Calu3 (cell line): ENCODE measurements at regions not wholly inside any gene's neighbourhood (a gene's known extent, or its start where the extent isn't known, plus 50 kb on each side); places are given as distances from the start of the nearest gene placed in this dataset.

Experiments used
- BruUV-seq: library from RNA; stranded (reverse); fragments of 400-500 nt; replicated peaks from 2 replicates; lab custom pipeline; 2021; lab: Mats Ljungman, UMichigan
- CTCF ChIA-PET: fragments of 300-600 bp; sonication (Branson Sonifier 250); formaldehyde crosslinking; loops from one replicate; lab custom pipeline; 2022; ENCODE audit warnings: antibody characterized with exemption; lab: Charles Lee
- DNase-seq: peaks from one replicate; pipeline ENCODE4 v3.0.0; 2022
- H3K27ac Mint-ChIP-seq: one replicate; pipeline ENCODE4 v1.8.0; 2022; ENCODE audit warnings: mixed read lengths; ENCODE audit not compliant: unreplicated experiment
- H3K27me3 Mint-ChIP-seq: one replicate; pipeline ENCODE4 v1.8.0; 2022; ENCODE audit warnings: mixed read lengths; ENCODE audit not compliant: unreplicated experiment
- H3K36me3 Mint-ChIP-seq: one replicate; pipeline ENCODE4 v1.8.0; 2022; ENCODE audit warnings: mild to moderate bottlenecking, moderate library complexity, mixed read lengths; ENCODE audit not compliant: insufficient read depth, unreplicated experiment
- H3K4me1 Mint-ChIP-seq: one replicate; pipeline ENCODE4 v1.8.0; 2022; ENCODE audit warnings: mild to moderate bottlenecking, low read depth, mixed read lengths; ENCODE audit not compliant: unreplicated experiment
- H3K4me3 Mint-ChIP-seq: one replicate; pipeline ENCODE4 v1.8.0; 2022; ENCODE audit warnings: mild to moderate bottlenecking, low read depth, moderate library complexity, mixed read lengths; ENCODE audit not compliant: unreplicated experiment
- H3K9me3 Mint-ChIP-seq: one replicate; pipeline ENCODE4 v1.8.0; 2022; ENCODE audit warnings: low read depth, mixed read lengths; ENCODE audit not compliant: unreplicated experiment
- intact Hi-C: fragments of 100-400 bp; cut with micrococcal nuclease; formaldehyde crosslinking; loops from one replicate; pipeline ENCODE4 v1.10.0; 2022; ENCODE audit not compliant: unreplicated experiment
- TF ChIP-seq, protein P1 (sequence below): fragments of 200-600 bp; IDR thresholded peaks from one replicate; pipeline ENCODE4 v1.8.0; 2022; ENCODE audit warnings: antibody characterized with exemption; ENCODE audit not compliant: unreplicated experiment

DNA sequence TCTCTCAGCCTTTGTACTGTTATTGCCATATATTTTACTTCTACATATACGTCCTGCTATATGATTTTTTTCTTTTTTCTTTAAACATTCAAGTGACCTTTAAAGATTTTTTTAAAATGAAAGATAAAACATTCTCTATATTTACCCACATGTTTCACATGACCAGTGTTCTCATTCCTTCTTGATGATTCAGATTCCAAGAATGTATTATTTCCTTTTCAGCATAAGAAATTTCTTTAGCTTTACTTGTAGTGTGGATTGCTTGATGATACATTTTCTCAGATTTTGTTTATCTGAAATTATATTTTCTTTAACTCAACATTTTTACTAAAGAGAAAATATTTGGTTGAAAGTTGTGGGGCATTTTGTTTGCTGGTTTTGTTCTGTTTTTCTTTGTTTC, 792.1 kb downstream of the BRINP1 start:
- Mint-ChIP-seq H3K27me3 (no peaks in the 10 kb centered on the region), H3K9me3 (peaks cover 2% of the 10 kb centered on the region), H3K4me3 (no peak overlapping the region), H3K27ac (no peak overlapping the region), H3K4me1 (no peaks in the 10 kb centered on the region), H3K36me3 (no peaks in the 10 kb centered on the region)
- intact Hi-C loops: no loop called here
- DNase-seq: no peak
- CTCF ChIA-PET: no interaction called here
- TF ChIP-seq, protein P1, sequence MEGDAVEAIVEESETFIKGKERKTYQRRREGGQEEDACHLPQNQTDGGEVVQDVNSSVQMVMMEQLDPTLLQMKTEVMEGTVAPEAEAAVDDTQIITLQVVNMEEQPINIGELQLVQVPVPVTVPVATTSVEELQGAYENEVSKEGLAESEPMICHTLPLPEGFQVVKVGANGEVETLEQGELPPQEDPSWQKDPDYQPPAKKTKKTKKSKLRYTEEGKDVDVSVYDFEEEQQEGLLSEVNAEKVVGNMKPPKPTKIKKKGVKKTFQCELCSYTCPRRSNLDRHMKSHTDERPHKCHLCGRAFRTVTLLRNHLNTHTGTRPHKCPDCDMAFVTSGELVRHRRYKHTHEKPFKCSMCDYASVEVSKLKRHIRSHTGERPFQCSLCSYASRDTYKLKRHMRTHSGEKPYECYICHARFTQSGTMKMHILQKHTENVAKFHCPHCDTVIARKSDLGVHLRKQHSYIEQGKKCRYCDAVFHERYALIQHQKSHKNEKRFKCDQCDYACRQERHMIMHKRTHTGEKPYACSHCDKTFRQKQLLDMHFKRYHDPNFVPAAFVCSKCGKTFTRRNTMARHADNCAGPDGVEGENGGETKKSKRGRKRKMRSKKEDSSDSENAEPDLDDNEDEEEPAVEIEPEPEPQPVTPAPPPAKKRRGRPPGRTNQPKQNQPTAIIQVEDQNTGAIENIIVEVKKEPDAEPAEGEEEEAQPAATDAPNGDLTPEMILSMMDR: no peak
- BruUV-seq: no TSS peak

DNA sequence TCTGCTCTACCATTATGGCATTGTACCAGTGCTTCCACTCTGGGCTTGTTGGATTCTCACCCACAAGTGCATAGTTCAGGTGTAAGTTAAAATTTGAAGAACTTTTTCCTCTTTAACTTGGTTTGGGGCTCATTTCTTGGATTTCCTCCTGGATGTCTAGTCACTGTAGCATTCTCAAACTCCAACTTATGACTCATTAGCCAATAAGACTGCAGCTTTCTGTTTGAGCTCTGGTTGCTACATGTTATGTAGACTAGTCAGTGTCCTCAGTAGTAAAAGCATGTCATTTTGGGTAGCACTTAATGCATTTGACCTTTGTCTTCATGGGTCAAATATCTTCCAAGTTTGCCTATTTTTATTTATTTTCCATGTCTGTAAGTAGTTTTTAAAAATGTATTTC, 790.8 kb downstream of the BRINP1 start:
- no peaks in the 10 kb centered on the region for H3K27me3 Mint-ChIP-seq
- H3K36me3 Mint-ChIP-seq: no peaks in the 10 kb centered on the region
- no peaks in the 10 kb centered on the region for H3K4me1 Mint-ChIP-seq
- H3K4me3 Mint-ChIP-seq: no peak overlapping the region
- no peak for DNase-seq
- CTCF ChIA-PET: no interaction called here
- intact Hi-C loops: no loop called here
- TF ChIP-seq, protein P1: no peak
- peaks cover 2% of the 10 kb centered on the region for H3K9me3 Mint-ChIP-seq
- H3K27ac Mint-ChIP-seq: no peak overlapping the region
- BruUV-seq: no TSS peak

DNA sequence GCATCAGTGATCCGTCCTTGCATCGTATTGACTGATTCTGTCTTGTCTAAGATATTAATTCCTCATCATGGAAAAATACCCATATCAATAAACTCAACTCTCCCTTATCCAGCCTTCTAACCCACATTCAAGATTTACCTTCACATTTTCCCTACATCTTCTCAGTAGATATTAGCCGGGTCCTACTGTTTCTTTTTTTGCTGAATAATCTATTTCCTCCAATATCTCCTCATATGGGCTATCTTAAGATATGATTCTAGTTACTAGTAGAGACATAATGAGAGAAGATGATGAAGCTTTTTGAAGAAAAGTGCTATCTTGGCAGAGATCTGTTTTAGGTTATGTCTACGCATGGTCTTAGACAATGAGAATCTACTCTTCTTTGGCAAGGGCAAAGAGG, 785.8 kb downstream of the BRINP1 start:
- CTCF ChIA-PET: interaction anchor here (0.6 kb wide), 1 partner anchor 608 kb away, joined by 5 read pairs; no protein-coding TSS in a partner anchor
- Mint-ChIP-seq H3K4me3 (no peak overlapping the region), H3K27ac (no peak overlapping the region), H3K27me3 (no peaks in the 10 kb centered on the region), H3K4me1 (no peaks in the 10 kb centered on the region), H3K36me3 (no peaks in the 10 kb centered on the region), H3K9me3 (no peaks in the 10 kb centered on the region)
- TF ChIP-seq, protein P1: no peak
- intact Hi-C loops: no loop called here
- DNase-seq: no peak
- BruUV-seq: no TSS peak

DNA sequence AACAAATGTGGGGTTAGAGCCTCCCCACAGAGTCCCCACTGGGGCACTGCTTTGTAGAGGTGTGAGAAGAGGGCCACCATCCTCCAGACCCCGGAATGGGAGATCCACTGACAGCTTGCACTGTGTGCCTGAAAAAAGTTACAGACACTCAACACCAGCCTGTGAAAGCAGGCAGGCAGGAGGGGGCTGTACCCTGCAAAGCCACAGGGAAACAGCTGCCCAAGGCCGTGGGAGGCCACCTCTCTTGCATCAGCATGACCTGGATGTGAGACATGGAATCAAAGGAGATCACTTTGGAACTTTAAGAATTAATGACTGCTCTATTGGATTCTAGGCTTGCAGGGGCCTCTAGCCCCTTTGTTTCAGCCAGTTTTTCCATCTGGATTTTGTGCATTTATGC, 782.3 kb downstream of the BRINP1 start:
- H3K27me3 Mint-ChIP-seq: no peaks in the 10 kb centered on the region
- CTCF ChIA-PET: no interaction called here
- no peak for DNase-seq
- no peaks in the 10 kb centered on the region for H3K36me3 Mint-ChIP-seq
- intact Hi-C loops: no loop called here
- H3K4me1 Mint-ChIP-seq: no peaks in the 10 kb centered on the region
- H3K4me3 Mint-ChIP-seq: no peak overlapping the region
- no peak overlapping the region for H3K27ac Mint-ChIP-seq
- TF ChIP-seq, protein P1: no peak
- BruUV-seq: no TSS peak
- H3K9me3 Mint-ChIP-seq: peaks cover 2% of the 10 kb centered on the region
